Thoracic aorta (tissue), 2 donors: ENCODE measurements at regions not wholly inside any gene's neighbourhood (a gene's known extent, or its start where the extent isn't known, plus 50 kb on each side); places are given as distances from the start of the nearest gene placed in this dataset.
A peak's percentile ranks its signal among the peaks of the same experiment; 100 is the strongest.

Experiments used
- ATAC-seq: fragments of 150-250 bp; one replicate; pipeline ENCODE4 v1.8.0; 2017; ENCODE audit warnings: low read depth; ENCODE audit not compliant: insufficient number of reproducible peaks, low FRiP score
- DNase-seq: peaks from one replicate; pipeline ENCODE4 v3.0.0-alpha.2; 2020; ENCODE audit warnings: low spot score
- H3K27ac ChIP-seq, 2 donors: fragments of 200-600 bp; sonication (generic); 1 replicate in 1 of 2; 2 replicates in 1 of 2; pipeline ENCODE4 v1.5.1; 2016; ENCODE audit warnings: mild to moderate bottlenecking in 2 of 2, moderate library complexity in 2 of 2
- H3K27me3 ChIP-seq: fragments of 200-600 bp; sonication (generic); replicated peaks from 2 replicates; pipeline ENCODE4 v1.6.0; 2016; ENCODE audit warnings: mild to moderate bottlenecking; ENCODE audit not compliant: insufficient read depth
- H3K36me3 ChIP-seq: fragments of 200-600 bp; sonication (generic); one replicate; pipeline ENCODE4 v1.5.1; 2016
- H3K4me1 ChIP-seq, 2 donors: fragments of 200-600 bp; sonication (generic); 1 replicate in 1 of 2; 2 replicates in 1 of 2; pipeline versions ENCODE4 v1.5.1 to v1.6.0; 2016; ENCODE audit warnings: low read depth in 2 of 2, mild to moderate bottlenecking in 1 of 2; ENCODE audit not compliant: control insufficient read depth in 1 of 2
- H3K4me3 ChIP-seq: fragments of 200-600 bp; sonication (generic); 2 replicates; pipeline ENCODE4 v1.5.1; 2016; ENCODE audit warnings: mild to moderate bottlenecking
- H3K9me3 ChIP-seq: fragments of 200-600 bp; sonication (generic); 2 replicates; pipeline ENCODE4 v1.5.1; 2016
- CTCF ChIP-seq: fragments of 200-600 bp; sonication (generic); IDR thresholded peaks from one replicate; pipeline ENCODE4 v1.5.1; 2019; ENCODE audit warnings: antibody characterized with exemption

GRCh38 chr6:103139377-103139776 is 1720.3 kb downstream of the HACE1 start:
- no peak for TF ChIP-seq CTCF
- H3K4me3 ChIP-seq: no peak overlapping the region
- H3K36me3 ChIP-seq: no peaks in the 10 kb centered on the region
- ATAC-seq (no peak), DNase-seq (no peak)
- H3K9me3 ChIP-seq: no peaks in the 10 kb centered on the region
- no peak overlapping the region for H3K27ac ChIP-seq
- no peaks in the 10 kb centered on the region for H3K27me3 ChIP-seq
- H3K4me1 ChIP-seq: no peaks in the 10 kb centered on the region

- no peaks in the 10 kb centered on the region for H3K9me3 ChIP-seq
- TF ChIP-seq CTCF: no peak
- H3K27me3 ChIP-seq: no peaks in the 10 kb centered on the region
- ATAC-seq (no peak), DNase-seq (no peak)
- no peaks in the 10 kb centered on the region for H3K36me3 ChIP-seq
- H3K4me3 ChIP-seq: no peak overlapping the region
- no peak overlapping the region for H3K27ac ChIP-seq
- H3K4me1 ChIP-seq: no peaks in the 10 kb centered on the region
Measured at GRCh38 chr6:103124471-103124870, 1731.0 kb downstream of the GRIK2 start.

- peak; percentile 13 for TF ChIP-seq CTCF
- no peak for ATAC-seq
- no peaks in the 10 kb centered on the region for H3K27me3 ChIP-seq
- no peak overlapping the region for H3K27ac ChIP-seq
- no peak for DNase-seq
- H3K9me3 ChIP-seq: no peaks in the 10 kb centered on the region
- no peaks in the 10 kb centered on the region for H3K36me3 ChIP-seq
- no peaks in the 10 kb centered on the region for H3K4me1 ChIP-seq
- no peak overlapping the region for H3K4me3 ChIP-seq
Measured at GRCh38 chr6:103122766-103123601, 1729.5 kb downstream of the GRIK2 start.

GRCh38 chr6:103119056-103119455 is 1725.5 kb downstream of the GRIK2 start:
- Histone ChIP-seq H3K9me3 (no peaks in the 10 kb centered on the region), H3K36me3 (no peaks in the 10 kb centered on the region), H3K27me3 (no peaks in the 10 kb centered on the region), H3K4me1 (no peaks in the 10 kb centered on the region), H3K4me3 (no peak overlapping the region), H3K27ac (no peak overlapping the region)
- TF ChIP-seq CTCF: no peak
- DNase-seq (no peak), ATAC-seq (no peak)

- H3K27me3 ChIP-seq: no peaks in the 10 kb centered on the region
- TF ChIP-seq CTCF: no peak
- no peaks in the 10 kb centered on the region for H3K9me3 ChIP-seq
- no peaks in the 10 kb centered on the region for H3K4me1 ChIP-seq
- H3K4me3 ChIP-seq: no peak overlapping the region
- H3K27ac ChIP-seq: no peak overlapping the region
- no peak for DNase-seq
- ATAC-seq: no peak
- H3K36me3 ChIP-seq: no peaks in the 10 kb centered on the region
Measured at GRCh38 chr6:103114582-103114981, 1721.1 kb downstream of the GRIK2 start.
